ENCODE measurements at regions not wholly inside any gene's neighbourhood (a gene's known extent, or its start where the extent isn't known, plus 50 kb on each side); places are given as distances from the start of the nearest gene placed in this dataset.
A peak's percentile ranks its signal among the peaks of the same experiment; 100 is the strongest.

DNA sequence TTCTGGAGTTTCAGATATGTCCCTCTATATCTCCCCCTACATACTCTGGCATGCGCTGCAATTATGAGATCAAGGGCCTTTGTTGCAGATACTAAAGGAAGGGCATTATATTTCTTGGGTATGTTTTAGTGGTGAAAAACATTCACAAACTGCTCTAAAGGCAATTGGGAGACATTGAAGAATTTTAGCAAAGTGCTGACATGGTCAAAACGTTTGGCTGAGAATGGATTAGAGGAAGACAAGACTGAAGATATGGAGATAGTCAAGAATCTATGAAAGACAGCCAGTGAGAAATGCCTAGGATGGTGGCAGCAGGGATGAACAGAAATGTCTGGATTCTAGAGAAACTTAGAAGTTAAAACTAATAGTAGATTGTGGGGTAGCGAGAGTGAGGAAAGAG is 104.5 kb upstream of the CABCOCO1 start:
- Histone ChIP-seq H3K9me3 (ENCODE audit: control insufficient read depth, low read length) (peaks cover 19% of the 10 kb centered on the region), H3K4me1 (ENCODE audit: control insufficient read depth, insufficient read depth, low read length) (no peaks in the 10 kb centered on the region), H3K4me3 (ENCODE audit: low read length) (no peak overlapping the region), H3K27ac (ENCODE audit: low read depth, low read length) (no peak overlapping the region), H3K27me3 (ENCODE audit: control insufficient read depth, insufficient read depth, low read length, poor library complexity, severe bottlenecking) (no peaks in the 10 kb centered on the region), H3K36me3 (ENCODE audit: control insufficient read depth, insufficient read depth, low read length) (no peaks in the 10 kb centered on the region), H3K9ac (ENCODE audit: extremely low read depth, low read length, poor library complexity, severe bottlenecking) (no peak overlapping the region)
- Mint-ChIP-seq H3K36me3 (ENCODE audit: low read depth) (no peaks in the 10 kb centered on the region), H3K27me3 (ENCODE audit: insufficient read depth) (no peaks in the 10 kb centered on the region), H3K4me1 (no peaks in the 10 kb centered on the region), H3K27ac (no peak overlapping the region), H3K9me3 (peaks cover 13% of the 10 kb centered on the region), H3K4me3 (no peak overlapping the region)
- no peak for DNase-seq
- 91 to 95% methylated on average over 2 to 3 of the region's 3 CpGs for WGBS, 2 experiments (ENCODE audit: insufficient coverage in 1 of 2, insufficient read length in 1 of 2)
- TF ChIP-seq, protein P1, sequence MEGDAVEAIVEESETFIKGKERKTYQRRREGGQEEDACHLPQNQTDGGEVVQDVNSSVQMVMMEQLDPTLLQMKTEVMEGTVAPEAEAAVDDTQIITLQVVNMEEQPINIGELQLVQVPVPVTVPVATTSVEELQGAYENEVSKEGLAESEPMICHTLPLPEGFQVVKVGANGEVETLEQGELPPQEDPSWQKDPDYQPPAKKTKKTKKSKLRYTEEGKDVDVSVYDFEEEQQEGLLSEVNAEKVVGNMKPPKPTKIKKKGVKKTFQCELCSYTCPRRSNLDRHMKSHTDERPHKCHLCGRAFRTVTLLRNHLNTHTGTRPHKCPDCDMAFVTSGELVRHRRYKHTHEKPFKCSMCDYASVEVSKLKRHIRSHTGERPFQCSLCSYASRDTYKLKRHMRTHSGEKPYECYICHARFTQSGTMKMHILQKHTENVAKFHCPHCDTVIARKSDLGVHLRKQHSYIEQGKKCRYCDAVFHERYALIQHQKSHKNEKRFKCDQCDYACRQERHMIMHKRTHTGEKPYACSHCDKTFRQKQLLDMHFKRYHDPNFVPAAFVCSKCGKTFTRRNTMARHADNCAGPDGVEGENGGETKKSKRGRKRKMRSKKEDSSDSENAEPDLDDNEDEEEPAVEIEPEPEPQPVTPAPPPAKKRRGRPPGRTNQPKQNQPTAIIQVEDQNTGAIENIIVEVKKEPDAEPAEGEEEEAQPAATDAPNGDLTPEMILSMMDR (conservative IDR thresholded peaks at IDR 0.05): peak; percentile 32

DNA sequence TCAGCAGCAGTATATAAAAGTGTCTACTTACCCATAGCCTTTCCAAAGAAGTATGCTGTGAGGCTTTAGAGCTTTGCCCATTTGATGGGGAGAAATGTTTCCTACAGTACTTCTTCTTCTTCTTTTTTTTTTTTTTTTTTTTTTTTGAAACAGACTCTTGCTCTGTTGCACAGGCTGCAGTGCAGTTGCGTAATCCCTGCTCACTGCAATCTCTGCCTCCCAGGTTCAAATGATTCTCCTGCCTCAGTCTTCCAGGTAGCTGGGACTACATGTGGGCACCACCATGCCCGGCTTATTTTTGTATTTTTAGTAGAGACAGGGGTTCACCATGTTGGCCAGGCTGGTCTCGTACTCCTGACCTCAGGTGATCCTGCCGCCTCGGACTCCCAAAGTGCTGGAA is 101.7 kb upstream of the TMEM26 start:
- peaks cover 11% of the 10 kb centered on the region for H3K9me3 ChIP-seq (ENCODE audit: control insufficient read depth, low read length)
- no peaks in the 10 kb centered on the region for H3K36me3 Mint-ChIP-seq (ENCODE audit: low read depth)
- H3K4me3 Mint-ChIP-seq: no peak overlapping the region
- no peaks in the 10 kb centered on the region for H3K4me1 Mint-ChIP-seq
- H3K36me3 ChIP-seq (ENCODE audit: control insufficient read depth, insufficient read depth, low read length): no peaks in the 10 kb centered on the region
- no peaks in the 10 kb centered on the region for H3K4me1 ChIP-seq (ENCODE audit: control insufficient read depth, insufficient read depth, low read length)
- no peak overlapping the region for H3K4me3 ChIP-seq (ENCODE audit: low read length)
- no peaks in the 10 kb centered on the region for H3K27me3 Mint-ChIP-seq (ENCODE audit: insufficient read depth)
- TF ChIP-seq, protein P1 (conservative IDR thresholded peaks at IDR 0.05): no peak
- WGBS, 2 experiments (ENCODE audit: insufficient coverage in 1 of 2, insufficient read length in 1 of 2): 88 to 95% methylated on average over 5 of the region's 5 CpGs
- no peaks in the 10 kb centered on the region for H3K27me3 ChIP-seq (ENCODE audit: control insufficient read depth, insufficient read depth, low read length, poor library complexity, severe bottlenecking)
- H3K27ac ChIP-seq (ENCODE audit: low read depth, low read length): no peak overlapping the region
- no peak overlapping the region for H3K27ac Mint-ChIP-seq
- H3K9me3 Mint-ChIP-seq: peaks cover 4% of the 10 kb centered on the region
- no peak for DNase-seq
- H3K9ac ChIP-seq (ENCODE audit: extremely low read depth, low read length, poor library complexity, severe bottlenecking): no peak overlapping the region

- H3K4me1 ChIP-seq (ENCODE audit: control insufficient read depth, insufficient read depth, low read length): no peaks in the 10 kb centered on the region
- WGBS, 2 experiments (ENCODE audit: insufficient coverage in 1 of 2, insufficient read length in 1 of 2): 94% methylated on average over 3 of the region's 3 CpGs; no CpG with 5 or more reads in 1 of the 2 experiments
- no peaks in the 10 kb centered on the region for H3K36me3 ChIP-seq (ENCODE audit: control insufficient read depth, insufficient read depth, low read length)
- no peaks in the 10 kb centered on the region for H3K9me3 ChIP-seq (ENCODE audit: control insufficient read depth, low read length)
- DNase-seq: no peak
- no peaks in the 10 kb centered on the region for H3K36me3 Mint-ChIP-seq (ENCODE audit: low read depth)
- H3K27me3 Mint-ChIP-seq (ENCODE audit: insufficient read depth): no peaks in the 10 kb centered on the region
- H3K4me3 ChIP-seq (ENCODE audit: low read length): no peak overlapping the region
- no peak overlapping the region for H3K4me3 Mint-ChIP-seq
- H3K27me3 ChIP-seq (ENCODE audit: control insufficient read depth, insufficient read depth, low read length, poor library complexity, severe bottlenecking): no peaks in the 10 kb centered on the region
- H3K4me1 Mint-ChIP-seq: no peaks in the 10 kb centered on the region
- H3K27ac Mint-ChIP-seq: no peak overlapping the region
- H3K27ac ChIP-seq (ENCODE audit: low read depth, low read length): no peak overlapping the region
- TF ChIP-seq, protein P1 (conservative IDR thresholded peaks at IDR 0.05): no peak
- H3K9ac ChIP-seq (ENCODE audit: extremely low read depth, low read length, poor library complexity, severe bottlenecking): no peak overlapping the region
- H3K9me3 Mint-ChIP-seq: no peaks in the 10 kb centered on the region
These were observed 96.7 kb upstream of the TMEM26 start for GRCh38 chr10:61549861-61550260.

Measured in endodermal cell (in vitro differentiated cells).